ENCODE measurements at regions not wholly inside any gene's neighbourhood (a gene's known extent, or its start where the extent isn't known, plus 50 kb on each side); places are given as distances from the start of the nearest gene placed in this dataset.

- POLR2A ChIA-PET (ENCODE audit: unreplicated experiment), result interaction anchor here (0.7 kb wide), 1 partner anchor 163 kb away, joined by 3 read pairs; no protein-coding TSS in a partner anchor
- Histone ChIP-seq H3K9ac (ENCODE audit: low read length) (no peak overlapping the region), H3K4me2 (ENCODE audit: low read length) (no peak overlapping the region), H2AFZ (ENCODE audit: low read length) (no peak overlapping the region), H3K4me3 (ENCODE audit: low read length) (no peak overlapping the region), H3K27ac (ENCODE audit: low read length) (no peak overlapping the region), H3K36me3 (ENCODE audit: low read depth, low read length) (no peaks in the 10 kb centered on the region), H3K79me2 (ENCODE audit: low read length) (no peaks in the 10 kb centered on the region), H3K4me1 (ENCODE audit: insufficient read depth, low read length) (peaks cover 30% of the 10 kb centered on the region), H3F3A (ENCODE audit: low read length, unreplicated experiment) (peaks cover 5% of the 10 kb centered on the region), H3K9me2 (replicated peaks; ENCODE audit: low read length) (no peaks in the 10 kb centered on the region), H3K9me3 (ENCODE audit: low read length) (no peaks in the 10 kb centered on the region), H4K20me1 (ENCODE audit: low read length) (0 out of 2 replicates have a peak, but pooled peaks cover 4% of the 10 kb centered on the region), H3K27me3 (ENCODE audit: low read length) (no peaks in the 10 kb centered on the region)
- DNase-seq (no peak), ATAC-seq (no peak)
- intact Hi-C loops (cut with micrococcal nuclease), result loop anchor here (5.0 kb wide), 1 partner anchor 78 kb away; no protein-coding TSS in a partner anchor
- CTCF ChIA-PET, result no interaction called here
- no TSS peak for BruUV-seq (replicated peaks)
- TF ChIP-seq EZH2 (IDR thresholded peaks at IDR 0.05; ENCODE audit: low read length, unreplicated experiment), result no peak
- TF ChIP-seq CTCF (conservative IDR thresholded peaks at IDR 0.05; ENCODE audit: low read depth, low read length), result no peak
- no peak for TF ChIP-seq EZH2phosphoT487 (IDR thresholded peaks at IDR 0.05; ENCODE audit: borderline replicate concordance, low read length)
These were observed 78.8 kb downstream of the VEGFA start for GRCh38 chr6:43848671-43849391.

GRCh38 chr6:43847741-43848630 lies 78.0 kb downstream of the VEGFA start:
- Histone ChIP-seq H3K9me2 (replicated peaks; ENCODE audit: low read length) (no peaks in the 10 kb centered on the region), H2AFZ (ENCODE audit: low read length) (no peak overlapping the region), H3K4me1 (ENCODE audit: insufficient read depth, low read length) (peaks cover 30% of the 10 kb centered on the region), H3K27ac (ENCODE audit: low read length) (no peak overlapping the region), H3K9ac (ENCODE audit: low read length) (no peak overlapping the region), H3K4me2 (ENCODE audit: low read length) (no peak overlapping the region), H3K79me2 (ENCODE audit: low read length) (no peaks in the 10 kb centered on the region), H3F3A (ENCODE audit: low read length, unreplicated experiment) (peaks cover 5% of the 10 kb centered on the region), H3K27me3 (ENCODE audit: low read length) (no peaks in the 10 kb centered on the region), H3K9me3 (ENCODE audit: low read length) (no peaks in the 10 kb centered on the region), H4K20me1 (ENCODE audit: low read length) (0 out of 2 replicates have a peak, but pooled peaks cover 4% of the 10 kb centered on the region), H3K36me3 (ENCODE audit: low read depth, low read length) (no peaks in the 10 kb centered on the region), H3K4me3 (ENCODE audit: low read length) (no peak overlapping the region)
- ATAC-seq (no peak), DNase-seq (peak; percentile 45)
- BruUV-seq (replicated peaks), result no TSS peak
- ChIA-PET CTCF (no interaction called here), POLR2A (ENCODE audit: unreplicated experiment) (interaction anchor here (0.7 kb wide), 1 partner anchor 164 kb away, joined by 3 read pairs; no protein-coding TSS in a partner anchor)
- intact Hi-C loops (cut with micrococcal nuclease), result loop anchor here (5.0 kb wide), 1 partner anchor 79 kb away; no protein-coding TSS in a partner anchor
- no peak for TF ChIP-seq EZH2 (IDR thresholded peaks at IDR 0.05; ENCODE audit: low read length, unreplicated experiment)
- TF ChIP-seq CTCF (conservative IDR thresholded peaks at IDR 0.05; ENCODE audit: low read depth, low read length), result no peak
- TF ChIP-seq EZH2phosphoT487 (IDR thresholded peaks at IDR 0.05; ENCODE audit: borderline replicate concordance, low read length), result no peak
